ENCODE measurements at regions not wholly inside any gene's neighbourhood (a gene's known extent, or its start where the extent isn't known, plus 50 kb on each side); places are given as distances from the start of the nearest gene placed in this dataset.

GRCh38 chr10:29140151-29140550, 148.7 kb upstream of the LYZL1 start:
- TF ChIP-seq POLR2A (IDR thresholded peaks at IDR 0.05) (no peak), CTCF (IDR thresholded peaks at IDR 0.05) (no peak)
